ENCODE measurements at regions not wholly inside any gene's neighbourhood (a gene's known extent, or its start where the extent isn't known, plus 50 kb on each side); places are given as distances from the start of the nearest gene placed in this dataset.

DNA sequence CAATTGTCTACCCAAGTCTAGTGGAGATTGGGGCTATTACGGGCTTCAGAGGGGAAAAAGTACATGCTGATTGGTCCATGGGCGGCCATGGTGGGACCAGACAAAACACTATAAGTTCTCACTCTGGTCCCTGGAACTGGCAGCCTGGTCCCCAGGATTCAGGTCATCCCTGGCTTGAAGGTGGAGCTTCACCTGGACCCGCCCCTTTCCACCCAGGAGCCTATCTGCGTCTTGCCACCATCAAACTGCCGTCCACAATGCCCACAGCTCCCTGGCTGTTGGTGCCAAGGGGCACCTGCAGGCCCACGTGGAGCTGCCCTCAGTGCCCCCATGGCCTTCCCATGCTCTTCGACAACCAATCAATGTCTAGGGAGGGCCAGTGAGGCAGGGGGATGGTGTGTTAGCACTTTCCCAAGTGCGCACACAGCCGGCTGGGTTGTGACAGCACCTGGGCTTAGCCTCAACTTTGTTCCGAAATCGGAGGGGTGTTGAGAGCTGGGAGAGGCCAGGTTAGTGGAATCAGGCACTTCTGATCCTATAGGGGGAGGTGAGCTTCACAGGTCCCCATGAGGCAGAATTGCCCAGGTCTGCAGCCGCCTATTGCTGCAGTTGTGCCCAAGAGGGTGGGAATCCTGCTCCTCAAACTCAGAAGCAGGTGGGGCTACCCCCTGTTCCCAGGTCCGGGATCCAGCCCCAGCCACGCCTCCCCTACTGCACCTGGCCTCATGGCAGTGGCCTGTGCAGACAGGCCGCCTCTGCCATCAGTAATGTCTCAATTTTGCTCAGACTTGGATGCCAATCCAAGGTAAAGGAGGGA is 1369.4 kb upstream of the PRMT6 start:
- intact Hi-C loops (cut with DNase I), result no loop called here
- DNase-seq (no peak), ATAC-seq (no peak)

DNA sequence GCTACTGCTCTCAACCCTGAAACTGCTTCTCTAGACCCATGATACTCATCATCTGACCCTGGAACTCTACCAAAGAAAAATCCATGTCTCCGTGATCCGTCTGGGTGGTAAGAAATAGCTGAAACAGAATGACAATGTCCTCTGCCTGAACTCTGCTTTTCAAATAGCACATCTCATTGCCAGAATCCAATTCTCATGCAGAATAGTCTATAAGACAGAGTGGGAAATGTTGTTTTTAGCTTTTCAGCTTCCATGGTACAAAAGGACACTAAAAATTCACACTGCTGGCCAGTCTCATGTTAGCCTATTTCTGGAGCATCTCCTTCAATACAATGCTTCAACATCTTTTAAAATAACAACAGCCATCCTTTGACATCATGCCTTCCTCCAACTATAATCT is 1355.8 kb upstream of the PRMT6 start:
- DNase-seq, result no peak
- ATAC-seq, result no peak
- intact Hi-C loops (cut with DNase I), result no loop called here

DNA sequence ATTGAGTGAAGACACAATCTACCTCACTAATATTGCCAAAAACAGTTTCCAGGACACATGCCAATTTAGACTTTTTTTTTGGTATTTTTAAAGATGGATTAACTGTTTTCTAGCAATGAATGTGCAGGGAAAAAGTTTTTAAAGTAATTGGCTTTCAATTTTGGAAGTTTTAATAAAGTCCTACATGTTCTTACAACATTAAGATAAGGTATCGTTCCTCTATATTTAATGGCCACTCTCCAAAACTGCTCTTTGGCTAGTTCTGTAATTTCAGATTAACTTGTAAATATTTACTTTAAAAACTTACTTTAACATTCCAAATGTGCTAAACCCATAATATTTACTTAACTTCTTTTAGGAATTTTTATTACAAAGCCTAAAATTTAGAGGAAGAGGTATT is 1332.2 kb upstream of the PRMT6 start:
- intact Hi-C loops (cut with DNase I), result no loop called here
- ATAC-seq, result no peak

DNA sequence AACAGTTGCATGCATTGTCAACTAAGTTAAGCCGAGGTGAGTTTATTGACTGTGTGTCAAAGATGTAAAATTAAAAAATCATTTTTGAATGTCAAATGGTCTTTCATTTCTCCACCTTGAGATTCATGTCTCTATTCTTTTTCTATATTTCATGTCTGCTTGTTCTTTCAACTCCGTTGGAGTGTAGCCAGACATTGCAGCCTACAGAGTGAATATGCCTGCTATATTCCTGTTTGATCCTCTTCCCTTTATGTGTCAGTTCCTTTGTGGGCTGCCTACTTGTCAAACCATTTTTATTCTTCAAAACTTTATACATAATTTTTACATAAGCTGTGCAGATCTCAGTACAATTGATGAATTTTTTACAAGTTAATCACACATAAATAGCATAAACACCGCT is 1325.8 kb upstream of the PRMT6 start:
- no peak for DNase-seq
- no peak for ATAC-seq
- intact Hi-C loops (cut with DNase I), result no loop called here

More for the DNA sequence above, 1332.2 kb upstream of the PRMT6 start:
- DNase-seq, result no peak

DNA sequence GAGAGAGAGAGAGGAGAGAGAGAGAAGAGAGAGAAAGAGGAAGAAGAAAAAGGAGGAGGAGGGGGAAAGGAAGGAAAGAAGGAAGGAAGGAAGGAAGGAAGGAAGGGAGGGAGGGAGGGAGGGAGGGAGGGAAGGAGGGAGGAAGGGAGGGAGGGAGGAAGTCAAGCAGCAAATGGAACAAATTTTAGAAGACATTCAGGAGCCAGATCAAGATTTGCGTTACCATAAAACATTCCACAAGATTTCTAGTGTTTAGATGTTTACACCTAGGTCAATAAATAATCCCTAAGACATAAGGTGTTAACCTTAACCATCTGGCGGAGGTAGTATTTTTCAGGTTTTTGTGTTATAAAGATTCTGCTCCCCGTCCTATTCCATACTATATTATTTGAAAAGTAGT is 1320.1 kb upstream of the PRMT6 start:
- intact Hi-C loops (cut with DNase I), result no loop called here
- DNase-seq (no peak), ATAC-seq (no peak)

DNA sequence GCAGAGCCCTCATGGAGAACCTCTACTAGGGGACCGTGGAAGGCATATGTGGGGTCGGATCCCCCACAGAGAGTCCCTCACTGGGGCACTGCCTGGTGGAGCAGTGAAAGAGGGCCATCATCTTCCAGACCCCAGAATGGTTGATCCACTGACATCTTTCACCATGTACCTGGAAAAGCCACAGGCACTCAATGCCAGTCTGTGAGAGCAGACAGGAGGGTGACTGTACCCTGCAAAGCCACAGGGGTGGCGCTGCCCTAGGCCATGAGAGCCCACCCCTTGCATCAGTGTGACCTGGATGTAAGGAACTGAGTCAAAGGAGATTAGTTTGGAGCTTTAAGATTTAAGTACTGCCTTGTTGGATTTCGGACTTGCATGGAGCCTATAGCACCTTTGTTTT is 1276.7 kb upstream of the PRMT6 start:
- no peak for DNase-seq
- intact Hi-C loops (cut with DNase I), result no loop called here
- no peak for ATAC-seq

DNA sequence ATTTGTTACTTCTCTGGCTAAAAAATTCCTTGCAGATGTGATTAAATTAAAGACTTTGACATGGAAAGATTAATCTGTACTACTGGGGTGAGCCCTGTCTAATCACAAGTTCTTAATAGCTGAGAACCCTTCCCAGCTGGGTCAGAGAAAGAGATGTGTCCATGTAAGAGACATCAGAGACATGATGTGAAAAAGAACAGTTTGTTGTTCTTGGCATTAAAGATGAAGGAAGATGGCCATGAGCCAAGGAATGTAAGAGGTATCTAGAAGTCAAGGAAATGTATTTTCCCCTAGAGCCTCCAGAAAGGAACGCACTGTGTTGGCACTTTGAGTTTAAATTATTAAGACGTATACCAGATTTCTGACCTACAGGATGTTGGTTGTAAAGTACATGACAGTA is 1271.5 kb upstream of the PRMT6 start:
- ATAC-seq (no peak), DNase-seq (no peak)
- intact Hi-C loops (cut with DNase I), result no loop called here

DNA sequence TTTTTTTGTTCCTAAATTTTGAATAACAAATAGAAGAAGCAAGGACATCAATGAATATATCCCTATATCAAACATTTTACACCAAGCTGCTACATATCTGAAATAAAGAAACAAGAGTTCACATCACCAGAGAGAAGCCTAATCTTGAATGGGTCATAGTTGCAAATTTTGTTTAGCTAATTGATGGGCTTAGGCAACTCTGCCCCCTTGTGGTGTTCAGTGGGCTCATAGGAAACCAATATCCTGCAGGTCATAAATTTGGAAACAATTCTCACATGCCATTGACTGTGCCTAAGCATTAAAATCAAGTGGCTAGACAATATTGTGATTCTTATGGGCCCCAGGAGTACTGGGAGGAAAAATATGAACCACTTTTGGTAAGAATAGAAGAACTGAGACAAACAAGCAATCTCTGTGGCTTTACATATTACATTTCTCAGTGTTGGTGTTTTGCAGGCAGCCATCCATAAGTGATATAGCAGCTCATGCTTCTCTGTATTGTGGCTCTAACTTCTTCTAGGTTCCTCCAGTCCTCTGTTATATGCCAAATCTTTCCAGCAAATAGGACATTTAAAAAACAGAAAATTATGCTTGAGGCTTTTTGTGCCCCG is 1262.8 kb upstream of the PRMT6 start:
- intact Hi-C loops (cut with DNase I), result no loop called here
- DNase-seq (no peak), ATAC-seq (no peak)

DNA sequence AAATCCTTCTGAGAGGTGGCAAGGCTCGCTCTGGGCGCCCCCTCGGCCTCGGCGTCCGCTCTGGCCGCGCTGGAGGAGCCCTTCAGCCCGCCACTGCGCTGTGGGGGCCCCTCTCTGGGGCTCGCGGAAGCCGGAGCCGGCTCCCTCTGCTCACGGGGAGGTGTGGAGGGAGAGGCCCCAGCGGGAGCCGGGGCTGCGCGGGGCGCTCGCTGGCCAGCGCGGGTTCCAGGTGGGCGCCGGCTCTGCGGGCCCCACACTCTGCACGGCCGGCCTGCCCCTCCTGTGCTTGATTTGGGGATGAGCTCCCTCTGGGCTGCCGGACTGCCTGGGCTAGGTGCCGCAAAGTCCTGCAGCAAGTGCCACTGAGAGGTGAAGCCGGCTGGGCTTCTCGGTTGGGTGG is 1260.7 kb upstream of the PRMT6 start:
- ATAC-seq (no peak), DNase-seq (no peak)
- intact Hi-C loops (cut with DNase I), result no loop called here

DNA sequence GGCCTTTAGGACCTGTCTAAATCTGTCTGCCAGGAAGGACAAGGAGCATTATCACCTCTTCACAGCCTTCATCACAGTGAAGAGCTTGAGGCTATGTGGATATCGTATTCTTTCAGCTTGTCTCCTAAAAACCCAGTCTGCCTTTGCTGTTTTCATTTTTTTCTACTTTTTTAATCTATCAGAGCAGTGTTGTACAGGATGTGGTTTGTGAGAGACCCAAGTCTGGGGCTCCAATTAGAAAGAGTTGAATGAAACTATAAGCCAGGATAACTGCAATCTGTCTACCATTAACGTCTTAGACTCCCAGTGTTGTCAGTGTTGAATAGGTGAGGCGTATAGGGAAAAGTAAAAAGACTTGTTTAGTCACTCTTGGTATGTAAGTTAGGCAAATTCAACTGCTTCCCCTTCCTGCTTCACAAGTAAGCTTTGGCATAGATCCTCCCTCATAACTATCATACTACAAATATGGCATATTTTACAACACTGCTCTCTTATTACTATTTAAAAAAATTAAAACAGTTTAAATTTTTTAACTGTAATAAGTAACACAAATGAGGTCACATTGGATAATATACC is 1225.8 kb upstream of the PRMT6 start:
- intact Hi-C loops (cut with DNase I), result no loop called here
- ATAC-seq (no peak), DNase-seq (no peak)

DNA sequence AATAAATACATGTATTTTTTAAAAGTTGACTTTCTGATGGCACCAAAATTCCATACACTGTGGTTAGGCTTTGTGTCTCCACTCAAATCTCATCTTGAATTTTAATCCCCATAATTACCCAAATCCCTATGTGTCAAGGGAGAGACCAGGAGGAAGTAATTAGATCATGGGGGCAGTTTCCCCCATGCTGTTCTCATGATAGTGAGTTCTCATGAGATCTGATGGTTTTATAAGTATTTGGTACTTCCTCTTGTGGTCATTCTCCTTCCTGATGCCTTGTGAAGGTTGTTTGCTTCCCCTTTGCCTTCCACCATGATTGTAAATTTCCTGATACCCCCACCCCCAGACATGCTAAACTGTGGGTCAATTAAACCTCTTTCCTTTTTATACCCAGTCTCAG is 1218.4 kb upstream of the PRMT6 start:
- ATAC-seq, result no peak
- intact Hi-C loops (cut with DNase I), result no loop called here
- DNase-seq, result no peak

DNA sequence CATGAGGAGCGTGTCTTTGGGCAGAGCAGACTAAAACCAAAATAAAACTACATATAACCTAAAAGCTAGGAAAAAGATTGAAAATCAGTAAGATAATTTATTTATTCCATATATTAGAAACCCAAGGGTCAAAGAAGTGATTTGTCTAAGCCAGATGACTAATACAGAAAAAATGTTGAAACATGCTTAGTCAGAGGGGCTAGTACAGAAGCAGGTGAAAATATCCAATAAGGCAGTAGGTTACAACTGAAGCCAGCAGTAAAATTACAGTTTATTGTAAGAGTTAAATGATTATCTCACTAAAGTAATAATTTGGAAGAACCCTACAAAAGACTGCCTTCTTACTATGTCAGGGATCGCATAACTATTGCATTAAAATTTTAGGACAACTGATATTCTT is 1190.9 kb upstream of the PRMT6 start:
- intact Hi-C loops (cut with DNase I), result no loop called here

DNA sequence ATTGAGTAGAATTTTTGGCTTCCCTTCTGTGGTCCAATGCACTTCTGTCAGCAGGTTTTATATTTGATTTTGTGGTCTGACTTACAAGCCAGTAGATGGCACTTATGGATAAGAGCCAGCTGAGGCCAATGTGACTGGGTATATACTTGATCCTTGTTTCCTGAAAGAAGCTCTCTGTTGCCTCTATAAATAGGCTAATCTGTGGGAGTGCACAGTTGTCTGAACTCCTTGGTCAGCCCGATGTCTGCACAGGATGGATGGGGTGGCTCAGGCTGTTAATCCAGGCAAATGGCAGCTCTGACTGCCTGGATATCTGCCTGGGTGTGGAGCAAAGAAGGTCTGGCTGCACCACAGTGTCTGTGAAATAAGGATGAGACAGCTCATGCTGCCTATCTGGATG is 1183.7 kb upstream of the PRMT6 start:
- ATAC-seq (no peak), DNase-seq (no peak)
- intact Hi-C loops (cut with DNase I), result no loop called here

More for the DNA sequence above, 1190.9 kb upstream of the PRMT6 start:
- no peak for DNase-seq
- no peak for ATAC-seq

DNA sequence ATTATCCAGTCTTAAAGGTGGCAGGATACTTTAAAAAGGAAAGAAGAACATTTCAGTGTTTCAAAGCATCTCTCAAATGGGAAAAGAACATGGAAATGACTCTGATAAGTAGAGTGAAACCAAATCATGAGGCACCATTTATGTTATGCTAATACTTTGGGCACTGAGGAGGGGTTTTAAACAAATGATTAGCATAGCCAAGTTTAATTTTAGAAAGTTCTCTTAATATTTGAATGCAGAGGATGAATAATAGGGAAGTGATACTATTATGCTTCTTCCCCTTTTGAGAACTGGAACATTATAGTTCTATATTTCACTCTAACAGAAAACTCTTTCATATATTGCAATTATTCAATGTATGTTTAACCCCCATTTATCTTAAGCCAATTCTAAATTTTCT is 1181.9 kb upstream of the PRMT6 start:
- DNase-seq (no peak), ATAC-seq (no peak)
- intact Hi-C loops (cut with DNase I), result no loop called here

DNA sequence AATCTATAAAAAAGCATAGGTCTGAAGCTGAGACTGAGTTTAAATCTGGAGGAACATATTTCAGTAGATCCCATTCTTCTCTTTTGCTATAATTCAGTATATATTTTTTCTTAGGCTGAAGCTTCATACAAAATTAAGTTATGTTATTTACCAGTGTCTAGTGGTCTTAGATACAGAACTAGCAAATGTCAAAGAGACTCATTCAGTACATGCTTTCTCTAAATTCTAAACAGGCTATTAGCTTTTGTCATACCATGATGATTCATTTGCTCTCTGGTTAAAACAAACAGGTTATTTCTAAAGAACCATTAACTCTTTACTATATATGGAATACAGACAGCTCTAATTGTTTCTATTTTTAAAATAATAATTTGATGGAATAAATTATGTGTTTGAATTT is 1170.2 kb upstream of the PRMT6 start:
- ATAC-seq (no peak), DNase-seq (no peak)
- intact Hi-C loops (cut with DNase I), result no loop called here

DNA sequence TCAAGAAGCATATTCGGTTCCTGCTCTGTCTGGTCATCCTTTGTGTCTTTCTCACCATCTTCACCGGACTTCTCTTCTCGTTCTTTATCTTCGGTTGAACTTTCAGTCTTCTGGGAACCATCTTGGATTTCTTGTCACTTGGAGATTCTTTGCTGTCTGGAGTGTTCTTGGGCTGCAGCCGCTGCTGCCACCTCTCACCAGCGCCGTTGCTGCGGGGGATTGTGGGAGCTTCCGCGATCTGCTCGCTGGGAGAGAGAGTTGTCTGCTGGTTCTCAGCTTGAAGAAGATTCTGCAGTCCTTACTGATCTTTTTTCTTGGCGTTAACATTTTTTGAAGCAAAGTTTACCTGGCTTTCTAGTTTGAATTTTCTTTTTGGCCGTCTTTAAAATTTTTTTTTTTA is 1165.2 kb upstream of the PRMT6 start:
- ATAC-seq (no peak), DNase-seq (no peak)
- intact Hi-C loops (cut with DNase I), result no loop called here

DNA sequence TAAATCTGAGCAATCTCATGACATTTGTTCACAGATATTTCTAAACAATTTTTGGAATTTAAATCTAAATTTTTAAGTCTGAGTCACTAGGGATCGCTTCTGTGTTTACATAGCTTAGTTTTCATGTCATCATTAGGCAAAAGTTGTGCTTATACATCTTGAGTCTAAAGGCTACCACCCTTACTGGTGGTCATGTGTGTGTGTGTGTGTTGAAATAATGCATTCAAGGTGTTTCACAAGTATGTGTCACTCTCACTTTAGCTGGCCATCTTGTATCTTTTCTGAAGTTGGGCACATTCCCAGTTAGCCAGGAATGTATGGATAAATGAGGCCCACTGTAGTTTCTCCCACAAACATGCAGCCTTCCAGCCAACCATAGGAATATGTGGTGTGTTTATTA is 1162.5 kb upstream of the PRMT6 start:
- DNase-seq (no peak), ATAC-seq (no peak)
- intact Hi-C loops (cut with DNase I), result no loop called here

DNA sequence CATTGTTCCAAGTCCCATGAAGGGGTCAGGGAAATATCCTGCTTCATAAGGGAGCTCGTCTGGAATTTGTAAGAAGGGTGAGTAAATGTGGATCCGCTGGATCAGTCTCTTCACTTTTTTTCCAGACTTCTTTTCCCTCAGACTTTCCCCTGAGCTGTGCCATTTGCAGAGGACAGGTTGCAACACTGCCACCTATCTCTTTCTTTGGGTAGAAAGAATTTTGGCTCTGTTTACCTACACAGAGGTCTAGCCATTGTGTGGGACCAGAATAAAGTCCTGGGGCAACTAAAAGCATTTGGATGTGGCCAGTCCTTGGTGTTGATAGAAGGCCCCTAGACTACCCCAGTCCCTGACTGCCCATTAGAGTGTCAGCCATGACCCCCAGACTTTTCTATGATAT is 1146.7 kb upstream of the PRMT6 start:
- ATAC-seq (no peak), DNase-seq (no peak)
- intact Hi-C loops (cut with DNase I), result no loop called here

DNA sequence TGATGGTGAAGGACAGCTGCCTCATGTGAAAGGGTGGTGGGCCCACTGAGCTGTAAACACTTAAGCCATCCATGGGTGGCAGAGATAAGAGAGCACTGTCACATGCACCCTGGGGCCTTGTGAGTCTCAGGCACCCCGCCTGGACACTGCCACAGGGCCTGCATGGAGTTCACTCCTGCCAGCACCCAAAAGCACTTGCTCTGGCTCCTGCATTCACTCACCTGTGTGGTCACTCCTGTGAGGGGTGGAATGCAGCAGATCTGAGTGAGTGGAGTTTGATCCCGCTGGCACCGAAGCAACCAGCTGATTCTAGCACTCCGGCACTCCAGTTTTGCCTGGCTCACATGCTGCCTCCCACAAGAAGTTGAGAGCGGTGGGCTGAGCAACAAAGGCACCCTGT is 1142.1 kb upstream of the PRMT6 start:
- intact Hi-C loops (cut with DNase I), result no loop called here

DNA sequence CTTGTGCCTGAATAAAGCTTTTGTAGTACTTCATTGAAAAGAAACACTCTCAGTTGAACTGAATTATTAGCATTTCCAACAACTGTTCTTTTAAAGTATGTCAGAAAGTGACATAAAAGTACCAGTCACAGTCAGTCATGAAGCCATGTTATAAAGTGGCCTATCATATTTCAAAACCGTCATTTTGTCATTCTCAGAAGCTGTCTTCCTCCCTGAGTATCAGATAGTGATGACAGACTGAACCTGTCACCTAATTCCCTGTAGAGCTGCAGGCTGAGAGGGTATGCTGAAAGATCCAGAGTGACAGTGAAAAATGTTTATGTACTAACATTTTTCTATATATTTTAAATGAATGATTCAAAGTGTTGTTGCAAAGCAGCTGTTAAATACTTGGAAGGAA is 1121.7 kb upstream of the PRMT6 start:
- DNase-seq (no peak), ATAC-seq (no peak)
- intact Hi-C loops (cut with DNase I), result no loop called here

More for the DNA sequence above, 1142.1 kb upstream of the PRMT6 start:
- ATAC-seq (no peak), DNase-seq (no peak)

DNA sequence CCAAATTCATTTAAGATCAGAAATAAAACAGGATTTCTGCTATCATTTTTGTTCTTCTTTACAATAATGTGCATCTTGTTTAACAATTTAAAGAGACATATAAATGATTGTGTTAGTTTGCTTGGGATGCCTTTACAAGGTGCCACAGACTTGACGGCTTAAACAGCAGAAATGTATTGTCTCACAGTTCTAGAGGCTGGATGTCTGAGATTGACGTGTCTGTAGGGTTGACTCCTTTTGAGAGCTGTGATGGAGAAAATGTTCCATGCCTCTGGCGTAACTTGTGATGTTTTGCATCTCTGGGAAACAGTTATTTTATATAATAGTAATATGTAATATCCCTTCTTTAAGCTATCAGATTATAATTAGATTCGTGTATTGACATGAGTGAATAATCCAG is 1091.6 kb upstream of the PRMT6 start:
- intact Hi-C loops (cut with DNase I), result no loop called here
- ATAC-seq (no peak), DNase-seq (no peak)

Measured in left cardiac atrium (tissue), 4 donors.